GM18507 (cell line): ENCODE measurements at regions not wholly inside any gene's neighbourhood (a gene's known extent, or its start where the extent isn't known, plus 50 kb on each side); places are given as distances from the start of the nearest gene placed in this dataset.

Experiments
- DNase-seq: peaks from one replicate; pipeline ENCODE4 v3.0.0; 2011; ENCODE audit warnings: low read depth; ENCODE audit not compliant: insufficient read length; ENCODE audit errors: extremely low spot score
- FAIRE-seq: peaks from 2 replicates; lab custom pipeline; 2011; peaks lifted over from hg19 to GRCh38; lab: Jason Lieb, UNC

DNA sequence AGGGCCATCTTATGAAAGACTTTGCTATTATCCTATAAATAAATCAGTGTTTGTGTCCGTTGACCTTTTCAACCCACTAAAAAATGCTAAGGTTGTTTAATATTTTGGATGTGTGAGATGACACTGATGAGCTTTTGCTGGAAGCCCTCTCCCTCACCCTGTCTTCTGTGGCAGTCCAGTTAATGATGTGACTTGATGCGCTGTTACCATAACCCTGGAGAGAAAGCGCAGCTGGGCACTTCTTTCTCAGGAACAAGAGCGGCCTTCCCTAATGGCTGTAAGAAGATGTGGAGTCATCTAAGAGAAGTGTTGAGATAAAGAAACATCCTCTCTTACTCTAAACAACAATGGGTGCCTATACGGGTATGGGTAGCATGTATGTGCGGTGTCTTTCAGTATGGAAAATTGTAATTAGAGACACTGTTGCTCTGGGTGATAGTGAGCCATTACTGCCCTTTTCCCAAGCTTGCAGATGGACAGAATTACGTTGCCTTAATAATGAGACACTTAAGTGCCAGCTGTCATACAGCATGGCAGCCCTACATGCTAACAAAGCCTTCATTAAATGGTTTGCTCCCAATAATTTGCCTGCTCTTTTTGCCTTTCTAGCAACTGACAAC is 165.6 kb upstream of the NABP1 start:
- DNase-seq (no peak), FAIRE-seq (no peak)

DNA sequence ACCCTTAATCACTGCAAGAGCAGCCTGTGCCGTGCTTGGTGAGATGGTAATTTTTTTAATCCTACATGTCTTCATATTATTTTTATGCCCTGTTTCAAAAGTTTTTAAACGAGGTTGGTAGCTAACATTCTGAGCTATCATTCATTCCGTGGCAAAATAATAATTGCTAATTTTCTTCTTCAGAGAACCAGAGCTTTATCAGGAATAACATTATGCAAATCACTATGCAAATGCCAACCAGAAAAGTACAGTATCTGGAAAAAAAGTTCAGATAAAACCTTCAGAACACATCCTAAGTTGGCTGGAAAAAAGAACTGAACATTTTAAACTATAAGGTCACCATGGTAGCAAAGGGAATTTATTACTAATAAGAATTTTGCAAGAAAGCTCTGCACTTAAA is 165.1 kb upstream of the NABP1 start:
- FAIRE-seq (no peak), DNase-seq (no peak)

DNA sequence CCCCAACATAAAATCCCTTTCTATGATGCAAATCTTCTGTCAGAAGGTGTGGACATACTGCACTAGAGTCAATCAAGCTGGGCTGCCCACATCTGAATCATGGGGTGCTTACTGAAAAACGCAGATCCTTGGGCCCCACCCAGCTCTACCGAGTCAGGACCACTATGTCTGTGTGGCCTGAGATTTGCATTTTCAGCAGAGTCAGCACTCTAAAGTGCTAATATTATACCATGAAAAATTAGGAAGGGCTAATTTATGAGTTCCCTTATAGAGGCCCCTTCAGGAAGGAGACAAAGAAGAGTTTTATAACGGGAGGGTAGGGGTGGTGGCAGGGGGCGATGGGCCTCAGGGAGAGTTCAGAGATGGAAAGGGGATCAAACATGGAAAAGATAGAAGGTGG is 163.3 kb upstream of the NABP1 start:
- DNase-seq = no peak
- no peak for FAIRE-seq

DNA sequence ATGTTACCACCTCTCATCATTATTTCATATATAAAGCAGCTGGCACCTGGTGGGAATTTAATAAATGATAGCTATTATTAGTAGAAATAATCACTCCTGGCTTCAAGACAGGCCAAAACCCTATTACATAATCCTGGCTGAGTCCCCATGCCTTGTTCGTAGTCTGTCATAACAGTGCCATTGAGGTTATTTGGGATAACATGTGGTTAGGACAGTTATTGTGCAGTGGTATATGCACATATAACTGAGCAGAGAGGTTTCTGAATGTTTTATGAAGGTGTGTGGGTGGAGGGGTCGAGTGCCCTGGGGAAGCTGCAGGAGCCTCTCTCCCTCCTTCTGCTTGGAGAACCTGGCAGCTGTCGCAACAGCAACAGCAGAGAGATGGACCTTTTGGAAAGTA is 162.4 kb upstream of the NABP1 start:
- no peak for DNase-seq
- FAIRE-seq = no peak

- DNase-seq (no peak), FAIRE-seq (no peak)
Observed at GRCh38 chr2:191516260-191516659, 161.7 kb upstream of the NABP1 start.

GRCh38 chr2:191521608-191522208 is 156.2 kb upstream of the NABP1 start:
- FAIRE-seq (peak; percentile 85), DNase-seq (no peak)

DNA sequence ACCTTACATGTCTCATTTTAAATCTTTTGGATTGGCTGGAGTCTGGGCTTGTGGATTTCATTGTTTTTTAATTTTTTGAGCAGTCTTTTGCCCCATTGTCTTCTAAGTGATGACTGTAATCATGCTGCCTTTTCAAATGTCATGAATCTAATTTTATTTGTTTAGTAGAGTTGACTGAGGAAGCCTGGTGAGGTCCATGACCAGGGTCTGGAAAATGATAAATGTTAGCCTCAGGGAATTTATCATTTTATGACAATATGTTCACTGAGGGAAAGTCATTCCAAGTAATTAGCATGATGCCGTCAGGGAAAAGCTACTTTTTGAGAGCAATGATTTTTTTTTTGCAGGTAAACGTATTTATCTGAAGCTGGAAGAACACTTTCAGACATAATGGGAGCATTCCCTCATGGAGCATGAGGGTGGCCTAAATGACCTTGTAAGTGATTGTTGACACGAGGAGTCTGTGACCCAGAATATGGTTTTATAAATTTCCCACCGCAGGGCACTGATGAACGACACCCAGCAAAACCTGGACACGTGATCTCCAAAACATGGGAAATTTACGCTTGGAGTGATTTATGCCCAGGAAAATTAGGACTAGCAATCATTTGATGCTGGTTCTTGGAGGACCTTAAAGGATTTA is 155.3 kb upstream of the NABP1 start:
- FAIRE-seq (no peak), DNase-seq (no peak)

GRCh38 chr2:191526091-191526490 is 151.8 kb upstream of the NABP1 start:
- FAIRE-seq (no peak), DNase-seq (no peak)

- no peak for FAIRE-seq
- DNase-seq = no peak
Observed at GRCh38 chr2:191526536-191526935, 151.4 kb upstream of the NABP1 start.

DNA sequence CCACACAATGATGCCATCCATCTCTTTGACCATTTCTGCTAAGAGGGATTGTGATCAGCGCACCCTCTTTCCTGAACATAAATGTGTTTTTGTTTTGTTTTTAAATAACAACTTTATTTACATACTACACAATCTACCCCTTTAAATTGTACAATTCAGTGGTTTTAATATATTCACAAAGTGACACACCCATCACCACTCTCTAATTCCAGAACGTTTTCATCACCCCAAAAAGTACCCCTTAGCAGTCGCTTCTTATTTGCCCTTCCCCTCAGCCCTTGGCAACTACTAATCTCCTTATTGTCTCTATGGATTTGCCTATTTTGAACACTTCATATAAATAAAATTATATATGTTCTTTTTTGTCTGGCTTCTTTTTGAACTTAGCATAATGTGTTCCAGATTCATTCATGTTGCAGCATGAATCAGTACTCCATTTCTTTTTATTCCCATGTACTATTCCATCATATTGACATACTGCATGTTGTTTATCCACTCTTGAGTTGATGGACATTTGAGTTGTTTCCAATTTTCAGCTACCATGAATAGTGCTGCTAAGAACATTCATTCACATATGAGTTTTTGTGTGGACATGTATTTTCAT is 150.9 kb upstream of the NABP1 start:
- DNase-seq = no peak
- no peak for FAIRE-seq

GRCh38 chr2:191530618-191531017 is 147.3 kb upstream of the NABP1 start:
- FAIRE-seq (no peak), DNase-seq (no peak)

DNA sequence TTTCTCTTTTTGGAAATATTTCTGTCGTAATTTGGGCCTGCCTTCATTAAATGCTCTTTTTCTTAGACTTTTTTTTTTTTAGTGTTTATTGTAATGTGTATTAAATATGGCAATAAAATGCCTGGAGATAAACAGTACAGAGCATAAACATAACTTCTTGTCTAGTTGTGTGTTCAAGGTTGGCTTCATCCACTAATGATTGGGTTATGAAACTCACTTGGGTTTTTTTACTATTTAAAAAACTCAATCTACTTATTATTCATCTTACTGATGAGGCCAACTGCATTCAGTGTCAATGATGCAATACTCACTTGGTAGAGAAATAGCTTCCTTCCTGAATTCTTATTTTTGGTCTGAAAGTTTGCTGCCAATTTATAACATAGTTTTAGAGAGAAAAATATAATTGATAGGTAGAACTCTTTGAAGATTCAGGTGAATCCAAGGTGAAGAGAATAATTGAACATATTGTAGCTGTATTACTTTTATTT is 144.2 kb upstream of the NABP1 start:
- DNase-seq = no peak
- FAIRE-seq = no peak

- DNase-seq (no peak), FAIRE-seq (no peak)
Observed at GRCh38 chr2:191537921-191538320, 140.0 kb upstream of the NABP1 start.

DNA sequence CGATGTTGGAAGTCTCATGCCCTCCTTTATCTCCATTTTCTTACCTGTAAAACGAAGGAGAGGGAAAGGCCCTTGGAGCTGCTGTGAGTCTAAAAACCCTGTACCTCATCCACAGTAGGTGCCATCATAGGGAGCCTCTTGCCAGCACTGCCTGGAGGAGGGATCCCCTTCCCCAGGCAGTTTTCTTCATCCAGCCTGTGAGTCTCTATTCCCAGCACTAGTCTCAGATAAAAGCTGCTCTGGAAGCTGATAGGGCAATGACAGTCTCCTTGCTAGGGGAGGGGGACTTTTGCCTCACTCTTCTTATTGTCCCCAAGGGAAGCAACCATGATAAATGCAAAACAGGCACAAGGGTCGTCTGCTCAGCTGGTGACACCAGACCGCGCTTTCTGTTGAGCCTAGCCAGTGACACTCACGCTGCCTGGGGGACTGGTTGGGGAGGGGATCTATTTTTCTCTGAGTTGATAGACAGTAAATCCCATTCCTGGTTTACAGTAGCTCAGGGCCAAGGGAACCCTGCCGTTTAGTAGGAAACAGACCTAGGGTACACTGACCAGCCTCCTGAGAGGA is 139.5 kb upstream of the NABP1 start:
- no peak for DNase-seq
- FAIRE-seq = no peak

DNA sequence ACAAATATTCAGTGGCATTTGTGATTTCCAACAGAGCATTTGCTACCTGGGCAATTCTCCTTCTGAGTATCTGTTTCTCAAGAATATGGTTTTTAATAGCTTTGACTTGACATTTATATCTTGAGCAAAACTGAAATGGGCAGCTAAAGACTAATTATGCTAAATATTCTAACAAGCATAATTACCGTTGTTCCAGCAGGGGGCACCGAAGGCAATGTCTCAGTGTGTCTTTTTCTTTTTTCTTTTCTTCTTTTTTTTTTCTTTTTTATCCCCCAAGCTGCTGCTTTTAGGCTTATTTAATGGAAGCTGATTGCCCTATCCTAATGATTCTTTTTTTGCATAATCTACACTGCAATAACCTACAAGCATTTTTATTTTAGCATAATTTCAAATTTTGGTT is 138.9 kb upstream of the NABP1 start:
- DNase-seq (no peak), FAIRE-seq (no peak)

GRCh38 chr2:191540681-191541080 is 137.3 kb upstream of the NABP1 start:
- FAIRE-seq (no peak), DNase-seq (no peak)

DNA sequence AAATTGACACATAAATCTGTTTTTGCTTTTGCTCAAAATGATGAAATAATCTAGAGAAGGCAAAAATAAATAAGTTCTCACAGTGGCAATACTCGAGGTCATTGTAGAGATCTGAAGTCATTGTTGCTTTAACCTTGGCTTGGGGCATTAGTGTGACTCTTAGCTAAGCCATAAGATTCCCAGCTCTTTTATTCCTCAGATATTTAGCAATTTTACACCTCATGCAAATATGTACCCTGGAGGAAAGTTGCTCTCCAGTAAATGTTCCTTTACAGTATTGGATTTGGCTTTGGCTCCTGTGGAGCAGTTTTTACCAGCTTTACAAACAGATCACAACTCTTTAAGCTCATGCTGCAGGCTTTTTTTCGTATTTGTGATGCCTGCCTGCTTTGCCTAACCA is 134.2 kb upstream of the NABP1 start:
- no peak for FAIRE-seq
- no peak for DNase-seq

GRCh38 chr2:191544461-191545062 is 133.4 kb upstream of the NABP1 start:
- FAIRE-seq = no peak

GRCh38 chr2:191545361-191545760 is 132.6 kb upstream of the NABP1 start:
- FAIRE-seq = no peak
- DNase-seq = no peak

More at GRCh38 chr2:191544461-191545062, 133.4 kb upstream of the NABP1 start:
- no peak for DNase-seq

GRCh38 chr2:191552066-191552465 is 125.9 kb upstream of the NABP1 start:
- DNase-seq = no peak
- no peak for FAIRE-seq
